A549 (cell line): ENCODE measurements at regions not wholly inside any gene's neighbourhood (a gene's known extent, or its start where the extent isn't known, plus 50 kb on each side); places are given as distances from the start of the nearest gene placed in this dataset.

ENCODE experiments used
- ATAC-seq, 2 experiments: fragments of 200-7000 bp in 1 of 2; fragments of >200 bp in 1 of 2; cut with Nextera tagmentation in 1 of 2; cut with Tn5 transposase in 1 of 2; 3 replicates each; pipeline versions ENCODE4 v1.8.0 to v1.9.1; 2018 to 2020; ENCODE audit warnings: mild to moderate bottlenecking in 1 of 2, moderate library complexity in 1 of 2
- CTCF ChIA-PET: fragments of 300-600 bp; sonication (Branson Sonifier 250); formaldehyde crosslinking; extraction: SDS; loops from one replicate; lab custom pipeline; 2021; ENCODE audit warnings: antibody characterized with exemption, inconsistent platforms; lab: Yijun Ruan, JAX
- POLR2A ChIA-PET: fragments of 350-600 bp; formaldehyde crosslinking; extraction: SDS; loops from one replicate; lab custom pipeline; 2021; ENCODE audit warnings: antibody characterized with exemption, inconsistent platforms; lab: Yijun Ruan, JAX
- DNase-seq, 2 experiments: peaks; one replicate each; pipeline versions ENCODE4 v3.0.0 to v3.0.0-alpha.2; 2011 to 2016; ENCODE audit warnings: low read depth in 1 of 2, low spot score in 1 of 2
- FAIRE-seq: peaks from 2 replicates; lab custom pipeline; 2011; peaks lifted over from hg19 to GRCh38; lab: Jason Lieb, UNC
- H3K27ac ChIP-seq, 2 experiments: fragments of >200 bp; sonication (Bioruptor Twin); formaldehyde crosslinking; 3 replicates each; pipeline ENCODE4 v1.5.1; 2016 to 2017
- H3K4me1 ChIP-seq: fragments of >200 bp; sonication (Bioruptor Twin); formaldehyde crosslinking; 3 replicates; pipeline ENCODE4 v1.6.1; 2016
- H3K4me2 ChIP-seq: fragments of >200 bp; sonication (Bioruptor Twin); formaldehyde crosslinking; 3 replicates; pipeline ENCODE4 v1.6.1; 2016
- H3K4me3 ChIP-seq: fragments of >200 bp; sonication (Bioruptor Twin); formaldehyde crosslinking; 3 replicates; pipeline ENCODE4 v1.5.1; 2016
- H3K9me3 ChIP-seq: fragments of >200 bp; sonication (Bioruptor Twin); formaldehyde crosslinking; 3 replicates; pipeline ENCODE4 v1.6.1; 2016
- BCL3 ChIP-seq: fragments of >200 bp; sonication (Bioruptor Twin); formaldehyde crosslinking; IDR thresholded peaks from 3 replicates; pipeline ENCODE4 v1.6.1; 2016
- CEBPB ChIP-seq, 2 experiments: fragments of >200 bp in 1 of 2; sonication (Bioruptor Twin) in 1 of 2; formaldehyde crosslinking in 1 of 2; IDR thresholded peaks; 2 replicates each; pipeline ENCODE4 v1.6.1; 2012 to 2016
- EP300 ChIP-seq, 2 experiments: fragments of >200 bp; sonication (Bioruptor Twin); formaldehyde crosslinking; IDR thresholded peaks; 2 replicates in 1 of 2; 3 replicates in 1 of 2; pipeline ENCODE4 v1.6.1; 2016 to 2017
- HEYL ChIP-seq: fragments of 250-450 bp; sonication (Bioruptor Pico); IDR thresholded peaks from 2 replicates; pipeline ENCODE4 v1.8.0; 2021; ENCODE audit warnings: mild to moderate bottlenecking, moderate library complexity
- HOXB13 ChIP-seq: fragments of 250-450 bp; sonication (Bioruptor Pico); IDR thresholded peaks from 2 replicates; pipeline ENCODE4 v1.5.0; 2020; ENCODE audit warnings: low read depth, mild to moderate bottlenecking, moderate library complexity
- JUN ChIP-seq, 2 experiments: fragments of >200 bp; sonication (Bioruptor Twin); formaldehyde crosslinking; IDR thresholded peaks; 2 replicates in 1 of 2; 3 replicates in 1 of 2; pipeline ENCODE4 v1.6.1; 2016 to 2017
- NR3C1 ChIP-seq: fragments of >200 bp; sonication (Bioruptor Twin); formaldehyde crosslinking; IDR thresholded peaks from 3 replicates; pipeline ENCODE4 v1.6.1; 2017
- POLR2A ChIP-seq: IDR thresholded peaks from 2 replicates; pipeline ENCODE4 v1.6.1; 2012; ENCODE audit warnings: mild to moderate bottlenecking, low read length
- POLR2AphosphoS2 ChIP-seq: conservative IDR thresholded peaks from 2 replicates; pipeline ENCODE4 v1.6.1; 2012; ENCODE audit warnings: low read length, improper control_type of control experiment, inconsistent platforms
- RAD21 ChIP-seq, 2 experiments: fragments of >200 bp in 1 of 2; sonication (Bioruptor Twin) in 1 of 2; formaldehyde crosslinking in 1 of 2; IDR thresholded peaks in 1 of 2; conservative IDR thresholded peaks in 1 of 2; 2 replicates in 1 of 2; 3 replicates in 1 of 2; pipeline ENCODE4 v1.6.1; 2012 to 2018; ENCODE audit warnings: inconsistent platforms in 1 of 2
- RARB ChIP-seq: fragments of 250-450 bp; sonication (Bioruptor Pico); IDR thresholded peaks from 2 replicates; pipeline ENCODE4 v1.8.0; 2021; ENCODE audit warnings: mild to moderate bottlenecking, moderate library complexity
- RCOR1 ChIP-seq: fragments of 150-350 bp; IDR thresholded peaks from 2 replicates; pipeline ENCODE4 v1.6.1; 2014; ENCODE audit warnings: antibody characterized with exemption, low read length, low read depth
- REST ChIP-seq: fragments of 200-600 bp; sonication (generic); IDR thresholded peaks from 2 replicates; pipeline ENCODE4 v1.6.1; 2016; ENCODE audit warnings: antibody characterized with exemption, mild to moderate bottlenecking, moderate library complexity
- RNF2 ChIP-seq: fragments of 200-600 bp; sonication (generic); IDR thresholded peaks from 2 replicates; pipeline ENCODE4 v1.6.1; 2016; ENCODE audit warnings: low read depth, mild to moderate bottlenecking, antibody characterized with exemption, moderate library complexity, borderline replicate concordance
- SMC3 ChIP-seq: fragments of >200 bp; sonication (Bioruptor Twin); formaldehyde crosslinking; IDR thresholded peaks from 3 replicates; pipeline ENCODE4 v1.6.1; 2018; ENCODE audit warnings: inconsistent platforms
- TFCP2L1 ChIP-seq: fragments of 250-450 bp; sonication (Bioruptor Pico); IDR thresholded peaks from 2 replicates; pipeline ENCODE4 v1.5.0; 2021; ENCODE audit warnings: mild to moderate bottlenecking
- WGBS: methylation state at CpG from one replicate; pipeline ENCODE4 v1.1.6; 2017; ENCODE audit errors: missing lambda C conversion rate; 5-methylcytosine and 5-hydroxymethylcytosine counted together
- TF ChIP-seq, protein P1 (sequence below): IDR thresholded peaks from 2 replicates; pipeline ENCODE4 v1.6.1; 2012
- TF ChIP-seq, protein P2 (sequence below): fragments of 450-650 bp; IDR thresholded peaks from 2 replicates; pipeline ENCODE4 v1.6.1; 2014; ENCODE audit warnings: antibody characterized with exemption
- TF ChIP-seq, protein P3 (sequence below): fragments of 250-450 bp; sonication (Bioruptor Pico); IDR thresholded peaks from 2 replicates; pipeline ENCODE4 v1.5.0; 2020; ENCODE audit warnings: low read depth, mild to moderate bottlenecking, moderate library complexity

- TF ChIP-seq TFCP2L1 (CRISPR knock-in tag), result no peak
- no peak for TF ChIP-seq JUN (IDR thresholded peaks at IDR 0.05)
- TF ChIP-seq RARB, result no peak
- TF ChIP-seq NR3C1, result no peak
- no peak for TF ChIP-seq RNF2
- no peak for TF ChIP-seq SMC3
- no peak for TF ChIP-seq BCL3
- no peak for TF ChIP-seq POLR2A
- no peak for TF ChIP-seq RAD21 (conservative IDR thresholded peaks at IDR 0.05 in 1 of 2, IDR thresholded peaks at IDR 0.05 in 1 of 2)
- no peak for TF ChIP-seq CEBPB (IDR thresholded peaks at IDR 0.05)
- no peak for TF ChIP-seq EP300 (IDR thresholded peaks at IDR 0.05)
- TF ChIP-seq, protein P1, sequence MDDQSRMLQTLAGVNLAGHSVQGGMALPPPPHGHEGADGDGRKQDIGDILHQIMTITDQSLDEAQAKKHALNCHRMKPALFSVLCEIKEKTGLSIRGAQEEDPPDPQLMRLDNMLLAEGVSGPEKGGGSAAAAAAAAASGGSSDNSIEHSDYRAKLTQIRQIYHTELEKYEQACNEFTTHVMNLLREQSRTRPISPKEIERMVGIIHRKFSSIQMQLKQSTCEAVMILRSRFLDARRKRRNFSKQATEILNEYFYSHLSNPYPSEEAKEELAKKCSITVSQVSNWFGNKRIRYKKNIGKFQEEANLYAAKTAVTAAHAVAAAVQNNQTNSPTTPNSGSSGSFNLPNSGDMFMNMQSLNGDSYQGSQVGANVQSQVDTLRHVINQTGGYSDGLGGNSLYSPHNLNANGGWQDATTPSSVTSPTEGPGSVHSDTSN, result no peak
- TF ChIP-seq HEYL (CRISPR knock-in tag), result no peak
- TF ChIP-seq, protein P2, sequence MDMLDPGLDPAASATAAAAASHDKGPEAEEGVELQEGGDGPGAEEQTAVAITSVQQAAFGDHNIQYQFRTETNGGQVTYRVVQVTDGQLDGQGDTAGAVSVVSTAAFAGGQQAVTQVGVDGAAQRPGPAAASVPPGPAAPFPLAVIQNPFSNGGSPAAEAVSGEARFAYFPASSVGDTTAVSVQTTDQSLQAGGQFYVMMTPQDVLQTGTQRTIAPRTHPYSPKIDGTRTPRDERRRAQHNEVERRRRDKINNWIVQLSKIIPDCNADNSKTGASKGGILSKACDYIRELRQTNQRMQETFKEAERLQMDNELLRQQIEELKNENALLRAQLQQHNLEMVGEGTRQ, result no peak
- TF ChIP-seq RCOR1, result no peak
- TF ChIP-seq REST, result no peak
- no peak for TF ChIP-seq POLR2AphosphoS2
- H3K4me1 ChIP-seq, result no peaks in the 10 kb centered on the region
- 32% methylated on average over 1 of the region's 1 CpG for WGBS
- no peak overlapping the region for H3K4me2 ChIP-seq
- no peak overlapping the region for H3K4me3 ChIP-seq
- no peaks in the 10 kb centered on the region for H3K9me3 ChIP-seq
- no peak for ATAC-seq
- ChIA-PET CTCF (interaction anchor here (1.2 kb wide), 1 partner anchor 22 kb away, joined by 3 read pairs; no protein-coding TSS in a partner anchor), POLR2A (no interaction called here)
- no peak for DNase-seq
- no peak overlapping the region for H3K27ac ChIP-seq
- no peak for FAIRE-seq
Observed at GRCh38 chr3:34238407-34238806, 440.0 kb downstream of the PDCD6IP start.

DNA sequence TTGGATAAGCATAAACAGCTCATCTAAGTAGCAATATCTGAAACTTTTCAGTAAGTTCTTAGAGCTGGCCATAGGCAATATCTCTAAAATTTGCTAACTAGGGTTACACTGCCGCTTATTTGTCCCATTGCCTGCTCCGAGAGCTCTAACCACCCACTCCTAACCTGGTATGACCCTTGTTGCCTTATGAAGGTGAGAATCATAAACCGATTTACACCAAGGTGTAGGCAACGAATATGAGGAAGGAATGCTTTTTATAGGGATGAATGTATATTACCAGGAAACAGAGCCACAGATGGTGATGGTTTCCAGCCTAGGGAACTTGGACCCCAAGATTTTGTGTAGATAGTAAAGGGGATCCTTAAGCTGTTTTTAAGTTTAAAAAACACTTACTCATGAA lies 440.9 kb downstream of the PDCD6IP start:
- Histone ChIP-seq H3K4me1 (no peaks in the 10 kb centered on the region), H3K9me3 (no peaks in the 10 kb centered on the region)
- WGBS, result 45% methylated on average over 4 of the region's 4 CpGs
- TF ChIP-seq SMC3, result no peak
- TF ChIP-seq, protein P3, sequence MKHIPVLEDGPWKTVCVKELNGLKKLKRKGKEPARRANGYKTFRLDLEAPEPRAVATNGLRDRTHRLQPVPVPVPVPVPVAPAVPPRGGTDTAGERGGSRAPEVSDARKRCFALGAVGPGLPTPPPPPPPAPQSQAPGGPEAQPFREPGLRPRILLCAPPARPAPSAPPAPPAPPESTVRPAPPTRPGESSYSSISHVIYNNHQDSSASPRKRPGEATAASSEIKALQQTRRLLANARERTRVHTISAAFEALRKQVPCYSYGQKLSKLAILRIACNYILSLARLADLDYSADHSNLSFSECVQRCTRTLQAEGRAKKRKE (CRISPR knock-in tag), result no peak
- TF ChIP-seq POLR2AphosphoS2, result no peak
- TF ChIP-seq HOXB13, result no peak
- TF ChIP-seq, all 56 proteins: peak for 0
- DNase-seq, result no peak
- no peak overlapping the region for H3K4me2 ChIP-seq
- ChIA-PET CTCF (interaction anchor here (1.2 kb wide), 1 partner anchor 21 kb away, joined by 3 read pairs; no protein-coding TSS in a partner anchor), POLR2A (no interaction called here)
- FAIRE-seq, result no peak
- ATAC-seq, result no peak
- no peak overlapping the region for H3K4me3 ChIP-seq
- no peak overlapping the region for H3K27ac ChIP-seq
